ENCODE measurements at regions not wholly inside any gene's neighbourhood (a gene's known extent, or its start where the extent isn't known, plus 50 kb on each side); places are given as distances from the start of the nearest gene placed in this dataset.
"Not testable (repeated sequence)": the region's sequence is repeated elsewhere in the genome, so short reads cannot be mapped to it uniquely, and the experiment has no call there.

- no peak for DNase-seq (ENCODE audit: extremely low read depth, low read depth)
- no peak for TF ChIP-seq CTCF (IDR thresholded peaks at IDR 0.05; ENCODE audit: low read depth, low read length, missing control alignments)
- no peak overlapping the region for H3K4me3 ChIP-seq (replicated peaks; ENCODE audit: low read depth, low read length)
Observed at GRCh38 chr1:69104894-69105293, 462.8 kb upstream of the LRRC7 start.

DNA sequence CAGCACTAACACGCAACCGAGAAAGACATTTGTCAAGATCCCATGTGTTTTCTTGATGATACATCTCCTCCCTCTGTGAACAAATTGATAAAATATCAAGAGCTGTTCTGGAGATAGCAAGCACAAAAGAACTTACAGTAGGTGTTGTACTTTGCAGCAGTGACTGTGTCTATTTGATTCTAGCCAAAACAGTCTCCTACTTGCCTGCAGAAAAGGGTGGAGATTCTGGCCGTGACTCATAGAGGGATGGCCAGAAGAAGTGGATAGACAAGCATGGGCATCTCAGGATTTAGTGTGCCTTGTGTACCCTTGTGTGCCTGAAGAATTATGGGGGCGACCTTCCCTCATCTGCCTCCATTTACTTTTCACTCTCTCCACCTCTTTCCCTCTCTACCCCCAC lies 458.4 kb upstream of the LRRC7 start:
- H3K4me3 ChIP-seq (replicated peaks; ENCODE audit: low read depth, low read length) = no peak overlapping the region
- TF ChIP-seq CTCF (IDR thresholded peaks at IDR 0.05; ENCODE audit: low read depth, low read length, missing control alignments) = no peak
- no peak for DNase-seq (ENCODE audit: extremely low read depth, low read depth)

DNA sequence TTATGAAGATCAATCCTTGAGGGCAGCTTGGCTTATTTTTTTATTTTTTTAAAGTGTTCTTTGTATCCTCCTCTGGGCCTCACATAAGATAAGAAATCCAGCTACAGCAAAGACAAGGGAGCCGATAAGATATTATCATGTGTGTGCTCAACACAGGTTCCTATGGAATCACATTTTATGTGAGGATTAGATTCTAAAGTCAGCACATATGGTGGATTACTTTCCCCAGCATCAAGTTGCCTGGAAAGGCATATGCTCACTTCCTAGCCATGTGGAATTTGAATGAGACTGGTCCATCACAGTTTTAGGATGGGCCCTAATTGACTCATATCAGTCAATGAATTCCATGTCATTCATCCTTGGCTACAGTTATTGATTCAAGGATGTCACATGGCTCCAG lies 456.9 kb upstream of the LRRC7 start:
- no peak overlapping the region for H3K4me3 ChIP-seq (replicated peaks; ENCODE audit: low read depth, low read length)
- DNase-seq (ENCODE audit: extremely low read depth, low read depth) = no peak
- no peak for TF ChIP-seq CTCF (IDR thresholded peaks at IDR 0.05; ENCODE audit: low read depth, low read length, missing control alignments)

DNA sequence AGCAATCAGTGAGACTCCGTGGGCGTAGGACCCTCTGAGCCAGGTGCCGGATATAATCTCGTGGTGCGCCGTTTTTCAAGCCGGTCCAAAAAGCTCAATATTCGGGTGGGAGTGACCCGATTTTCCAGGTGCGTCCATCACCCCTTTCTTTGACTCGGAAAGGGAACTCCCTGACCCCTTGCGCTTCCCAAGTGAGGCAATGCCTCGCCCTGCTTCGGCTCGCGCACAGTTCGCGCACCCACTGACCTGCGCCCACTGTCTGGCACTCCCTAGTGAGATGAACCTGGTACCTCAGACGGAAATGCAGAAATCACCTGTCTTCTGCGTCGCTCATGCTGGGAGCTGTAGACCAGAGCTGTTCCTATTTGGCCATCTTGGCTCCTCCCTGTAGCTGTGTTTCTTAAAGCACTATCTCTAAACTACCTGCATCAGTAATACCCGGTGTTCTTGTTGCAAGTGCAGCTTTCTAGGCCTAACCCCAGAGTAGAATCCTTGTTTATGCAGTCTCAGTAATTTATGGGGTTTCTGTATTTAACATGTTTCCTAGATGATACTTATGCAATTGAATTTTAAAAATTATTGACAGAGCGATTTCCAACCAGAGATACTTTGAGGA lies 447.5 kb upstream of the LRRC7 start:
- not testable (repeated sequence) for H3K4me3 ChIP-seq (replicated peaks; ENCODE audit: low read depth, low read length); DNase-seq (ENCODE audit: extremely low read depth, low read depth)

DNA sequence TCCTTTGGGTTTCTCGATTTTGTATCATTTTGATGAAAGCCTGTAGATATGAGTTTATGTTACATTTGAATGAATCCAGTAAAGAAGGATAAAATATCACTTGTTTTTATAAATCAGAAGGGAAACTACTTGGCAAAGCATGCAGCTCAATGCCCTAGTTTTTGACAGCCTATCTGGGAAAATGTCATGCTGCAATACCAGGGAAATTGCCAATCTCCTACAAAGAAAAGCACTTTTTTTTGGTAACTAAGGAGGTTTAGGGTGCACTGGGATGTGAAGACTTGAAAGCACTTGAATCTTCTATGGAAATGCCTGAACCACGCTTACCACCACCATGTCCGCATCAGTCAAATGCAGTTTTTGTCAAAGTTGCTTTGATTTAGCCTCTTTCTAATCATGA lies 446.9 kb upstream of the LRRC7 start:
- TF ChIP-seq CTCF (IDR thresholded peaks at IDR 0.05; ENCODE audit: low read depth, low read length, missing control alignments) = no peak
- no peak for DNase-seq (ENCODE audit: extremely low read depth, low read depth)
- no peak overlapping the region for H3K4me3 ChIP-seq (replicated peaks; ENCODE audit: low read depth, low read length)

GRCh38 chr1:69121723-69122122 lies 446.0 kb upstream of the LRRC7 start:
- TF ChIP-seq CTCF (IDR thresholded peaks at IDR 0.05; ENCODE audit: low read depth, low read length, missing control alignments) = no peak
- DNase-seq (ENCODE audit: extremely low read depth, low read depth) = no peak
- no peak overlapping the region for H3K4me3 ChIP-seq (replicated peaks; ENCODE audit: low read depth, low read length)

- no peak overlapping the region for H3K4me3 ChIP-seq (replicated peaks; ENCODE audit: low read depth, low read length)
- no peak for TF ChIP-seq CTCF (IDR thresholded peaks at IDR 0.05; ENCODE audit: low read depth, low read length, missing control alignments)
- DNase-seq (ENCODE audit: extremely low read depth, low read depth) = no peak
Observed at GRCh38 chr1:69122373-69122772, 445.3 kb upstream of the LRRC7 start.
